MCF 10A (cell line): ENCODE measurements at regions not wholly inside any gene's neighbourhood (a gene's known extent, or its start where the extent isn't known, plus 50 kb on each side); places are given as distances from the start of the nearest gene placed in this dataset.

Experiments used
- BruUV-seq: library from RNA; stranded (reverse); fragments of 400-500 nt; replicated peaks from 2 replicates; lab custom pipeline; 2021; lab: Mats Ljungman, UMichigan
- CTCF ChIA-PET: fragments of 300-600 bp; sonication (Branson Sonifier 250); formaldehyde crosslinking; extraction: SDS; loops from one replicate; lab custom pipeline; 2021; ENCODE audit warnings: antibody characterized with exemption, inconsistent platforms; lab: Yijun Ruan, JAX
- POLR2A ChIA-PET: fragments of 300-600, 350-650 bp; sonication (Branson Sonifier 250); formaldehyde crosslinking; extraction: SDS; loops from one replicate; lab custom pipeline; 2020; ENCODE audit warnings: antibody characterized with exemption, inconsistent platforms; lab: Yijun Ruan, JAX
- DNase-seq: peaks from one replicate; pipeline ENCODE4 v3.0.0-alpha.2; 2018; ENCODE audit not compliant: unreplicated experiment
- H3K27ac Mint-ChIP-seq: one replicate; pipeline ENCODE4 v1.8.0; 2022; ENCODE audit warnings: mild to moderate bottlenecking, low read depth, mixed read lengths; ENCODE audit not compliant: unreplicated experiment
- H3K27me3 Mint-ChIP-seq: one replicate; pipeline ENCODE4 v1.8.0; 2022; ENCODE audit warnings: mixed read lengths; ENCODE audit not compliant: insufficient read depth, unreplicated experiment
- H3K36me3 Mint-ChIP-seq: one replicate; pipeline ENCODE4 v1.8.0; 2022; ENCODE audit warnings: mild to moderate bottlenecking, moderate library complexity, mixed read lengths; ENCODE audit not compliant: insufficient read depth, unreplicated experiment
- H3K4me1 Mint-ChIP-seq: one replicate; pipeline ENCODE4 v1.8.0; 2022; ENCODE audit warnings: mixed read lengths; ENCODE audit not compliant: insufficient read depth, unreplicated experiment
- H3K4me3 Mint-ChIP-seq: one replicate; pipeline ENCODE4 v1.8.0; 2022; ENCODE audit warnings: mild to moderate bottlenecking, moderate library complexity, mixed read lengths; ENCODE audit not compliant: unreplicated experiment
- H3K9me3 Mint-ChIP-seq: one replicate; pipeline ENCODE4 v1.8.0; 2022; ENCODE audit warnings: mixed read lengths; ENCODE audit not compliant: unreplicated experiment
- CTCF ChIP-seq: fragments of 200-600 bp; IDR thresholded peaks from one replicate; pipeline ENCODE4 v1.8.0; 2022; ENCODE audit warnings: antibody characterized with exemption, mild to moderate bottlenecking; ENCODE audit not compliant: unreplicated experiment
- intact Hi-C: fragments of 100-400 bp; cut with micrococcal nuclease; formaldehyde crosslinking; loops from 2 replicates; pipeline ENCODE4 v1.14.1; 2022

- BruUV-seq = no TSS peak
- ChIA-PET CTCF (no interaction called here), POLR2A (no interaction called here)
- no peak overlapping the region for H3K4me3 Mint-ChIP-seq
- H3K9me3 Mint-ChIP-seq = no peaks in the 10 kb centered on the region
- no peak for TF ChIP-seq CTCF
- H3K36me3 Mint-ChIP-seq = no peaks in the 10 kb centered on the region
- no peaks in the 10 kb centered on the region for H3K27me3 Mint-ChIP-seq
- no peaks in the 10 kb centered on the region for H3K4me1 Mint-ChIP-seq
- no peak for DNase-seq
- no peak overlapping the region for H3K27ac Mint-ChIP-seq
- intact Hi-C loops = no loop called here
Observed at GRCh38 chr5:53240661-53241060, 131.1 kb upstream of the MOCS2 start.

GRCh38 chr5:53241572-53241971 lies 132.0 kb upstream of the MOCS2 start:
- no peaks in the 10 kb centered on the region for H3K9me3 Mint-ChIP-seq
- no TSS peak for BruUV-seq
- ChIA-PET CTCF (no interaction called here), POLR2A (no interaction called here)
- H3K36me3 Mint-ChIP-seq = no peaks in the 10 kb centered on the region
- no peak overlapping the region for H3K4me3 Mint-ChIP-seq
- no peaks in the 10 kb centered on the region for H3K27me3 Mint-ChIP-seq
- TF ChIP-seq CTCF = no peak
- no peak overlapping the region for H3K27ac Mint-ChIP-seq
- H3K4me1 Mint-ChIP-seq = peaks cover 7% of the 10 kb centered on the region
- intact Hi-C loops = no loop called here
- no peak for DNase-seq

DNA sequence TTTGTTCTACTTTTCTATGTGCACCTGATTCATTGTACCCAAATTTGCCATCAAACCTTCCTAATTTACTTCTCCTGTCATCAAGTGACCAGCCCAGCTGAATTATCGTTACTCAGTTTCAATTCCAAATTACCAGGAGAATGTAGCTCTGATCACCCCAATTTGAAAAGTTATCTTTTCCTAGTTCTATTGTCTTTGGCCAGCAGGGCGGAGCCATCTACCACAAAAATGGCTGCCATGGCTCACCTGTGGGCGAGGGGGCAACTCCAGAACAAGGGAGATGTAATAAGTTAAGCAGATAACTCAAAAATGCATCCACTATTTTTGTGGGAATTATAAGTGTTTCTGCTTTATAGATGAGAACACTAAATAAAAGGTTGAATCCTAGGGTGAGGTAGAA lies 133.8 kb upstream of the MOCS2 start:
- H3K36me3 Mint-ChIP-seq = no peaks in the 10 kb centered on the region
- ChIA-PET CTCF (interaction anchor here (0.6 kb wide), 1 partner anchor 68 kb away, joined by 3 read pairs; no protein-coding TSS in a partner anchor), POLR2A (no interaction called here)
- intact Hi-C loops = no loop called here
- no peak overlapping the region for H3K4me3 Mint-ChIP-seq
- peaks cover 11% of the 10 kb centered on the region for H3K4me1 Mint-ChIP-seq
- no peak overlapping the region for H3K27ac Mint-ChIP-seq
- H3K9me3 Mint-ChIP-seq = no peaks in the 10 kb centered on the region
- no peak for DNase-seq
- no TSS peak for BruUV-seq
- H3K27me3 Mint-ChIP-seq = no peaks in the 10 kb centered on the region
- no peak for TF ChIP-seq CTCF

DNA sequence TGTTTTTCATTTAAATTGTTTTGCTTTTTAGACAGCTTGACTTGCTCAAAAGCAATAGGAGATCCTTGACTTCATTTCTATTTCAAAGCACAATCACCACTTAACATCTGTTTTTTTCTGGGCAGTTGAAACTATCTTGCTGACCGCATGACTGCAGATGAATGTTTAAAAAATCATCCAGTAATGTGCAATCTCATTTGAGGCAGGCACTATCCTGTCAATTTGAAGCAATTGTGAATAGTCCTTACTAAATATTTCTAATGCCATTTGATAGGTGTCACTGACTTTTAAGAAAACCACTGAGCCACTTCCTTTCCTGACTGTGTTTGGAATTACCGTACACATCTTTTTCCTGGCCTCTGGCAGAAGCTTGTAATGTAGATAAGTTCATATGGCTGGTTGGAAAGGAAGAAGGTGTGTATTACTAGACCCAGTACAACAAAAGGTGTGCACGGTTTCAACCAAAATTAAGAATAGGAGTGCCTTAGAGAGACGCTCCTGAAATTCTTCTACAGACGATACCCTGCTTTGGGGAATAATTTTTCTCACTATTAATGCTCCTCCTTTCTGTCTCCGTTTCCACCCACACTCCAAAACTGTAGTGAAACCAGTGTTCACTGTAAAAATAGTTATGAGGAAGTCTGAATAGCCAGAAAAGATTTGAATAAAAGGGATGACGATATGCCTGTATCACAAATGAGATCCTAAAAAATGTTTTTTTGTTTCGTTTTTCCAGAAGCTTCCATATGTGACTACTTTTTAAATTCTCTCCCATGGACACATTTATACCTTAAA lies 136.7 kb upstream of the MOCS2 start:
- H3K36me3 Mint-ChIP-seq = no peaks in the 10 kb centered on the region
- ChIA-PET CTCF (interaction anchor here (0.7 to 1.3 kb wide), 3 partner anchors 11 to 224 kb away, joined by 3 read pairs; no protein-coding TSS in a partner anchor), POLR2A (interaction anchor here (0.6 to 2.0 kb wide), 2 partner anchors 11 to 84 kb away, joined by 3 to 6 read pairs; no protein-coding TSS in a partner anchor)
- no peak overlapping the region for H3K4me3 Mint-ChIP-seq
- TF ChIP-seq CTCF = no peak
- no peaks in the 10 kb centered on the region for H3K9me3 Mint-ChIP-seq
- intact Hi-C loops = loop anchor here (5.0 kb wide), 1 partner anchor 74 kb away; no protein-coding TSS in a partner anchor
- no TSS peak for BruUV-seq
- peaks cover 25% of the 10 kb centered on the region for H3K4me1 Mint-ChIP-seq
- no peak for DNase-seq
- H3K27ac Mint-ChIP-seq = no peak overlapping the region
- no peaks in the 10 kb centered on the region for H3K27me3 Mint-ChIP-seq
